ENCODE measurements at regions not wholly inside any gene's neighbourhood (a gene's known extent, or its start where the extent isn't known, plus 50 kb on each side); places are given as distances from the start of the nearest gene placed in this dataset.

GRCh38 chr13:90751026-90751425 lies 596.5 kb upstream of the MIR17HG start:
- no peak for TF ChIP-seq CTCF (IDR thresholded peaks at IDR 0.05; ENCODE audit: insufficient read depth, low read length)
- no peak for TF ChIP-seq GABPA (IDR thresholded peaks at IDR 0.05; ENCODE audit: low read depth)
- no peak for TF ChIP-seq REST (IDR thresholded peaks at IDR 0.05; ENCODE audit: insufficient replicate concordance, low read depth)
- no peak for TF ChIP-seq POLR2AphosphoS5 (IDR thresholded peaks at IDR 0.05; ENCODE audit: low read depth)
- TF ChIP-seq SPI1 (IDR thresholded peaks at IDR 0.05; ENCODE audit: borderline replicate concordance, low read depth) = no peak
